ENCODE measurements at regions not wholly inside any gene's neighbourhood (a gene's known extent, or its start where the extent isn't known, plus 50 kb on each side); places are given as distances from the start of the nearest gene placed in this dataset.
"Not testable (repeated sequence)": the region's sequence is repeated elsewhere in the genome, so short reads cannot be mapped to it uniquely, and the experiment has no call there.

DNA sequence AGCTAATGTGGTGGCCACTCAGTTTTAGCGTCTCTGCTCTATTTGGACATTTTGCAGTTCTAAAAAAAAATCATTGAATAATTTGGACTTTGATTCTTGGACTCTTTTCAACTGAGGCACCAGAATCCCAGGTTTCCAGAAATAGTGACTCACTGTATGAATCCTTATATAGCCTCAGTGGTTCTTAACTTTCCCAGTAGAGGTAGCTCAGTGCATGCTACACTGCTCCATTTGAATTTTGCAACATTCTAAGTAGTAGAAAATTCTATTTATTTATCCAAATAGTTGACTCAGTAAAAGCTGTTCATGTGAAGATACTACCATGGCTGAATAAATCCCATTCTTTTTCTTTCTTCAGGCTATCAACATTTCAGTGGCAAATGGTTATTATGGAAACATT is 1544.0 kb downstream of the RPIA start:
- H3K27ac Mint-ChIP-seq; H3K9me3 ChIP-seq; POLR2A ChIA-PET; H3K27me3 Mint-ChIP-seq; H3K27me3 ChIP-seq (replicated peaks in 1 of 2; ENCODE audit: control insufficient read depth in 2 of 2, extremely low read depth in 1 of 2, insufficient read depth in 2 of 2, low read length in 1 of 2); H3K4me1 ChIP-seq (ENCODE audit: control insufficient read depth in 1 of 2, extremely low read depth in 1 of 2, insufficient read depth in 2 of 2, low read length in 2 of 2); DNase-seq; H3K4me3 ChIP-seq (ENCODE audit: control insufficient read depth in 1 of 2, extremely low read depth in 1 of 2, low read length in 1 of 2); H3K9me3 Mint-ChIP-seq; H3K4me3 Mint-ChIP-seq; H3K36me3 Mint-ChIP-seq; H3K36me3 ChIP-seq (ENCODE audit: control insufficient read depth in 2 of 2, extremely low read depth in 1 of 2, insufficient read depth in 1 of 2, low read length in 1 of 2); CTCF ChIA-PET; H3K4me1 Mint-ChIP-seq; ATAC-seq (replicated peaks in 1 of 4); H3K27ac ChIP-seq (ENCODE audit: low read length): not testable (repeated sequence)
- no CpG with 5 or more reads among the region's 1 CpG for WGBS (ENCODE audit: insufficient coverage)

DNA sequence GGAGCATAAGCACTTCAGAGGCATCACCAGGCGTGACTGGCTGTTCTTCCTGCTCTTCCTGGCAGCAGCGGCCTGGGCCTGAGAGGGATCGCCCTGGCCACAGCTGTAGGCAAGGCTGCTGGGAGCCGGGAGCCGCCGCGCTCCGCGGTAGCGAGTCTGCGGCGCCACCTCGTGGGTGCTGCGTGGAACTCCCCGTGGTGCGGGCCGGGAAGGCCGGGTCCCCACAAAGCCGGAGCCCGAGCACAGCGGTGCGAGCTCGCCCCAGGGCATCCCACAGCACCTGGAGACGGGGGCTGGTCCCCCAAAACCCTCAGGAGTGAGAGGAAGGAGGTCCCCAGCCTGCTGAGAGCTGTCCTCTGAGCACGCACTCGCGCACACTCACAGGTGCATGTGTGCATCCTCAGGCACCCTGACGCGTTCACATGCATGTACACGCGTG is 1546.5 kb downstream of the RPIA start:
- H3K36me3 ChIP-seq (ENCODE audit: control insufficient read depth in 2 of 2, extremely low read depth in 1 of 2, insufficient read depth in 1 of 2, low read length in 1 of 2); DNase-seq; H3K27me3 ChIP-seq (replicated peaks in 1 of 2; ENCODE audit: control insufficient read depth in 2 of 2, extremely low read depth in 1 of 2, insufficient read depth in 2 of 2, low read length in 1 of 2); H3K4me1 ChIP-seq (ENCODE audit: control insufficient read depth in 1 of 2, extremely low read depth in 1 of 2, insufficient read depth in 2 of 2, low read length in 2 of 2); ATAC-seq (replicated peaks in 1 of 4); H3K9me3 Mint-ChIP-seq; H3K27me3 Mint-ChIP-seq; POLR2A ChIA-PET; H3K9me3 ChIP-seq; H3K4me3 ChIP-seq (ENCODE audit: control insufficient read depth in 1 of 2, extremely low read depth in 1 of 2, low read length in 1 of 2); CTCF ChIA-PET; H3K27ac ChIP-seq (ENCODE audit: low read length); H3K36me3 Mint-ChIP-seq; H3K4me3 Mint-ChIP-seq; H3K4me1 Mint-ChIP-seq; H3K27ac Mint-ChIP-seq: not testable (repeated sequence)
- WGBS (ENCODE audit: insufficient coverage): 43% methylated on average over 22 of the region's 31 CpGs

DNA sequence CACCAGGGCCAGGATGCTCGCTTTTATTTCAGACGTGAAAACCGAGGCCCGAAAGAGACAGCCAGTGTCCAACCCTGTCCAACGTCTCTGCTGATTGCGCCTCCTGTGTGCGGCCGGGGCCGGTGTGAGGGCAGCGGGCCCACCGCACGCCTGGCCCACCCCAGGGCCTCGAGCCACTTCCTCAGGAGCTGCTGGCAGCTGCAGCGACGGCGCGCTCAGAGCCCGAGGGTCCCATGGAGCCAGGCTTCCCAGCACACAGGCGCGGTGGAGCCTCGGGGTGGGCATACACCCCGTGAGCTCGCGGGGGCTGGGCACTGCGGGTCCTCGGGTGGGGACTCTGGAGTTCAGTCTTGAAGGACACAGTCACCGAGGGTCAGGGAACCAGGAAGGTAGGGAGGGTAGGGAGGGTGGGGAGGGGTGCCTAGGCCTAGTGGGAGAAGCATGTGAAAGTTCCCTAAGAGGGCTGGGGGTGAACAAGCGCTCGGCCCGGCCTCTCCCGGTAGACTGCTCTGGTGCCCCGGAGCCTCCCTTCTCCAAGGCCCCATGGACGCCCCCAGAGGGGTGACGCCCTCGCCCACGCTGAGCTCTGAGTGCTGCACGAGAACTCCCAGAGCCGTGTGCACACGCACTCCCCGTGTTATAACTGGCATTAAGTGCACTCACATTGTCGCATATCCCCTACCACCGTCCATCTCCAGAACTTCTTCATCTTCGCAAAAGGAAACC is 1547.2 kb downstream of the RPIA start:
- 84% methylated on average over 27 of the region's 43 CpGs for WGBS (ENCODE audit: insufficient coverage)
- H3K36me3 Mint-ChIP-seq; H3K36me3 ChIP-seq (ENCODE audit: control insufficient read depth in 2 of 2, extremely low read depth in 1 of 2, insufficient read depth in 1 of 2, low read length in 1 of 2); H3K9me3 ChIP-seq; H3K27ac ChIP-seq (ENCODE audit: low read length); POLR2A ChIA-PET; H3K27ac Mint-ChIP-seq; H3K4me1 ChIP-seq (ENCODE audit: control insufficient read depth in 1 of 2, extremely low read depth in 1 of 2, insufficient read depth in 2 of 2, low read length in 2 of 2); DNase-seq; ATAC-seq (replicated peaks in 1 of 4); H3K4me3 Mint-ChIP-seq; H3K9me3 Mint-ChIP-seq; H3K27me3 ChIP-seq (replicated peaks in 1 of 2; ENCODE audit: control insufficient read depth in 2 of 2, extremely low read depth in 1 of 2, insufficient read depth in 2 of 2, low read length in 1 of 2); H3K27me3 Mint-ChIP-seq; H3K4me1 Mint-ChIP-seq; CTCF ChIA-PET; H3K4me3 ChIP-seq (ENCODE audit: control insufficient read depth in 1 of 2, extremely low read depth in 1 of 2, low read length in 1 of 2): not testable (repeated sequence)

DNA sequence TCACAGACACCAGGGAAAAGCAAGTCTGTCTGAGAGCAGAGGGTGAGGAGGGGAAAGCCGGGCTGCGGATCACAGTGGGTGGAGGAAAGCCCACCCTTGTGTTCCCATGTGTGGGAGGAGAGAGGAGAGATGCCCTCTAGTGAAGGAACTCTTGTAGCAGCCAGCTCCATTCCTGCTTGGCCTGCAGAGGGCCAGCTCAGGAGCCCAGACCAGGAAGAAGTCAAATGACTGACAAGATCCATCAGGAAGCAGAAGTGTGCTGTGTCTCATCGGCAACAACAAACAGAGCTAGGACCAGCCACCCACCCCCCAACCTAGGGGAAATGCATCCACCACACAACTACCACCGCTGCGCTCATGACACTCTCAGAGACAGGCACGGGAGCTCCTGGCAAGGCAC is 1548.3 kb downstream of the RPIA start:
- POLR2A ChIA-PET; DNase-seq; ATAC-seq (replicated peaks in 1 of 4); H3K27ac Mint-ChIP-seq; H3K27ac ChIP-seq (ENCODE audit: low read length); H3K4me3 Mint-ChIP-seq; H3K4me3 ChIP-seq (ENCODE audit: control insufficient read depth in 1 of 2, extremely low read depth in 1 of 2, low read length in 1 of 2); CTCF ChIA-PET; H3K27me3 ChIP-seq (replicated peaks in 1 of 2; ENCODE audit: control insufficient read depth in 2 of 2, extremely low read depth in 1 of 2, insufficient read depth in 2 of 2, low read length in 1 of 2); H3K27me3 Mint-ChIP-seq; H3K36me3 Mint-ChIP-seq; H3K36me3 ChIP-seq (ENCODE audit: control insufficient read depth in 2 of 2, extremely low read depth in 1 of 2, insufficient read depth in 1 of 2, low read length in 1 of 2); H3K4me1 ChIP-seq (ENCODE audit: control insufficient read depth in 1 of 2, extremely low read depth in 1 of 2, insufficient read depth in 2 of 2, low read length in 2 of 2); H3K4me1 Mint-ChIP-seq; H3K9me3 ChIP-seq; H3K9me3 Mint-ChIP-seq: not testable (repeated sequence)
- WGBS (ENCODE audit: insufficient coverage): no CpG with 5 or more reads among the region's 6 CpGs

DNA sequence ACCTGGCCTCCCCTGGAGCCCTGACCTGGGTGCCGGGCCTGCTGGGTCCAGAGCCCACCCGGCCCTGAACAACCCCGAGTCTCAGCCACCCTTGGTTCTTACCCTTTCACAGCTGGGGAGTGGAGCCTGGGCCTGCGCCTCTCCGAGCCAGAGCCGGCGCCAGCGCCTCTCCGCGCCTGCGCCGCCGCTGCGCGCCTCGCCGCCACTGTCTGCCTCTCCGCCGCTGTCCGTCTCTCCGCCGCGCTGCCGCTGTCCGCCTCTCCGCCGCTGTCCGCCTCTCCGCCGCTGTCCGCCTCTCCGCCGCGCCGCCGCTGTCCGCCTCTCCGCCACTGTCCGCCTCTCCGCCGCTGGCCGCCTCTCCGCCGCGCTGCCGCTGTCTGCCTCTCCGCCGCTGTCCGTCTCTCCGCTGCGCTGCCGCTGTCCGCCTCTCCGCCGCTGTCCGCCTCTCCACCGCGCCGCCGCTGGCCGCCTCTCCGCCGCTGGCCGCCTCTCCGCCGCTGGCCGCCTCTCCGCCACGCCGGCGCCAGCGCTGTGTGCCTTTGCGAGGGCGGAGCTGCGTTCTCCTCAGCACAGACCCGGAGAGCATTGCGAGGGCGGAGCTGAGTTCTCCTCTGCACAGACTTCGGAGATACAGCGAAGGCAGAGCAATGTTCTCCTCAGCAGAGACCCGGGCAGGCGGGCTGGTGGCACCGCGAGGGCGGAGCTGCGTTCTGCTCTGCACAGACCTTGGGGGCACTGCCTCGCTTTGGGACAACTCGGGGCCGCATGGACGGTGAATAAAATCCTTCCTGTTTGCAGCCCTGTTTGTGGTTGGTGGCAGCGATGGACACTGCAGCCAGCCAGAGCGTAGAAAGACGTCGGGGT is 1553.7 kb downstream of the RPIA start:
- 96% methylated on average over 34 of the region's 94 CpGs for WGBS (ENCODE audit: insufficient coverage)
- H3K9me3 ChIP-seq; H3K27me3 ChIP-seq (replicated peaks in 1 of 2; ENCODE audit: control insufficient read depth in 2 of 2, extremely low read depth in 1 of 2, insufficient read depth in 2 of 2, low read length in 1 of 2); H3K27ac ChIP-seq (ENCODE audit: low read length); H3K4me1 ChIP-seq (ENCODE audit: control insufficient read depth in 1 of 2, extremely low read depth in 1 of 2, insufficient read depth in 2 of 2, low read length in 2 of 2); ATAC-seq (replicated peaks in 1 of 4); H3K4me3 Mint-ChIP-seq; CTCF ChIA-PET; POLR2A ChIA-PET; H3K27me3 Mint-ChIP-seq; H3K36me3 Mint-ChIP-seq; H3K9me3 Mint-ChIP-seq; H3K27ac Mint-ChIP-seq; H3K4me3 ChIP-seq (ENCODE audit: control insufficient read depth in 1 of 2, extremely low read depth in 1 of 2, low read length in 1 of 2); H3K36me3 ChIP-seq (ENCODE audit: control insufficient read depth in 2 of 2, extremely low read depth in 1 of 2, insufficient read depth in 1 of 2, low read length in 1 of 2); DNase-seq; H3K4me1 Mint-ChIP-seq: not testable (repeated sequence)

DNA sequence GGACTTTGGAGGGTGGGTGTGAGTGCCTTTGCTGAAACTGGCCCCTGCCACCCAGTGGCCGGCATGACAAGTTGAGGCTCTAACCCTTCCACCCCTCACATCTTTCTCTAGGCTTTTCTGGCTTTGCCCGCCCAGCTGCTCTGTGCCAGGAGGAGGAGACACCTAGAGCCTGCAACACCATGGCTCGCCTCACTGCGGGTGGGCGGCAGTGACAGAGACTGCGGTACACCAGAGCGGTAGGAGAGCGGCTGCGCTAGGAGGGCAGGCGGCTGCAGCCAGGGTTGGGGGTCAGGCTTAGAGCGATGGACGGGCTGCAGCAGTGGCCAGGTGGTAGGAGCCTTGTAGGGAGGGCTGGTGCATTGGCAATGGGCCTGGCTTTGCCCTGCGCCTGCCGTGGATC is 1556.9 kb downstream of the RPIA start:
- H3K9me3 Mint-ChIP-seq; CTCF ChIA-PET; DNase-seq; H3K27ac ChIP-seq (ENCODE audit: low read length); H3K27me3 ChIP-seq (replicated peaks in 1 of 2; ENCODE audit: control insufficient read depth in 2 of 2, extremely low read depth in 1 of 2, insufficient read depth in 2 of 2, low read length in 1 of 2); H3K36me3 Mint-ChIP-seq; H3K27ac Mint-ChIP-seq; H3K4me3 ChIP-seq (ENCODE audit: control insufficient read depth in 1 of 2, extremely low read depth in 1 of 2, low read length in 1 of 2); H3K4me1 ChIP-seq (ENCODE audit: control insufficient read depth in 1 of 2, extremely low read depth in 1 of 2, insufficient read depth in 2 of 2, low read length in 2 of 2); H3K4me1 Mint-ChIP-seq; H3K36me3 ChIP-seq (ENCODE audit: control insufficient read depth in 2 of 2, extremely low read depth in 1 of 2, insufficient read depth in 1 of 2, low read length in 1 of 2); POLR2A ChIA-PET; ATAC-seq (replicated peaks in 1 of 4); H3K27me3 Mint-ChIP-seq; H3K4me3 Mint-ChIP-seq; H3K9me3 ChIP-seq: not testable (repeated sequence)
- WGBS (ENCODE audit: insufficient coverage): no CpG with 5 or more reads among the region's 14 CpGs
